GM12892 (cell line): ENCODE measurements at regions not wholly inside any gene's neighbourhood (a gene's known extent, or its start where the extent isn't known, plus 50 kb on each side); places are given as distances from the start of the nearest gene placed in this dataset.

Experiments used
- POLR2A ChIP-seq: IDR thresholded peaks from 2 replicates; pipeline ENCODE4 v1.6.1; 2011; ENCODE audit warnings: low read depth, low read length, control low read depth
- POLR2AphosphoS5 ChIP-seq: IDR thresholded peaks from 2 replicates; pipeline ENCODE4 v1.6.1; 2011; ENCODE audit warnings: low read depth, low read length, control low read depth
- TAF1 ChIP-seq: IDR thresholded peaks from 2 replicates; pipeline ENCODE4 v1.6.1; 2011; ENCODE audit warnings: low read depth, mild to moderate bottlenecking, control low read depth, low read length, borderline replicate concordance

GRCh38 chr14:61150851-61151250 lies 130.3 kb downstream of the TMEM30B start:
- TF ChIP-seq POLR2A, result no peak
- no peak for TF ChIP-seq TAF1
- no peak for TF ChIP-seq POLR2AphosphoS5
